Breast epithelium (tissue), 3 donors: ENCODE measurements at regions not wholly inside any gene's neighbourhood (a gene's known extent, or its start where the extent isn't known, plus 50 kb on each side); places are given as distances from the start of the nearest gene placed in this dataset.

Experiments
- CTCF ChIP-seq, 3 donors: fragments of 450-650 bp; IDR thresholded peaks; one replicate each; pipeline ENCODE4 v1.5.1; 2016 to 2017; ENCODE audit warnings: antibody characterized with exemption in 3 of 3, mild to moderate bottlenecking in 3 of 3, moderate library complexity in 3 of 3
- POLR2A ChIP-seq: fragments of 450-650 bp; IDR thresholded peaks from one replicate; pipeline ENCODE4 v1.6.1; 2016; ENCODE audit warnings: antibody characterized with exemption, mild to moderate bottlenecking, moderate library complexity

- TF ChIP-seq CTCF (IDR thresholded peaks at IDR 0.05) (no peak), POLR2A (no peak)
Measured at GRCh38 chr1:187234706-187235105, 406.0 kb downstream of the PLA2G4A start.
